ENCODE measurements at regions not wholly inside any gene's neighbourhood (a gene's known extent, or its start where the extent isn't known, plus 50 kb on each side); places are given as distances from the start of the nearest gene placed in this dataset.

DNA sequence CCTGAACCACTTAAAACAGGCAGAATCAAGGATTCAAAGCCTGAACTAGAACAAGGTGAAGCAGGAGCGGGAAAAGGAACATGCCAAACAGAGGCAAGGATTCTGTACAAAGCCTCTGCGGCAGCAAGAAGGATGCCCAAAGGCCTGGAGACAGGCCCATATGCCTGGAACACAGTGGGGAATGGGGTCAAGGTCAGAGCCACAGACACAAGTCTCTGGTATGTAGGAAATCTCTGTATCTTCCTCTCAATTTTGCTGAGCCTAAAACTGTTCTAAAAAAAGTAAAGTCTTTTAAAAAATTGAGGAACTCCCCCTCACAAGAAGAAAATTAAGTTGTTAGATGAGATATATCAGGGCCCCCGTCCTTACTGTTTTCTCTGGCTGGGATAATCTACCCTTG is 175.9 kb upstream of the GHITM start:
- intact Hi-C loops (cut with micrococcal nuclease) (no loop called here), dilution Hi-C loops (cut with MboI; ENCODE audit: extremely low pct_ligation_motif_present, low sequenced_read_pairs) (no loop called here)
- H3K79me2 ChIP-seq (ENCODE audit: control insufficient read depth, insufficient read depth, low read length): no peaks in the 10 kb centered on the region
- no peaks in the 10 kb centered on the region for H3K4me1 ChIP-seq (ENCODE audit: control insufficient read depth, extremely low read depth, insufficient read depth, low read length)
- no peak for TF ChIP-seq EZH2 (IDR thresholded peaks at IDR 0.05; ENCODE audit: borderline replicate concordance, low read depth, low read length, severe bottlenecking)
- TF ChIP-seq FOS (IDR thresholded peaks at IDR 0.05; ENCODE audit: borderline replicate concordance, insufficient read depth, low read length): no peak
- TF ChIP-seq GATA2 (IDR thresholded peaks at IDR 0.05; ENCODE audit: insufficient read depth, insufficient read length, low read depth, low read length): no peak
- TF ChIP-seq JUN (IDR thresholded peaks at IDR 0.05; ENCODE audit: borderline replicate concordance, insufficient read depth, insufficient read length, low read depth): no peak
- TF ChIP-seq POLR2A (IDR thresholded peaks at IDR 0.05; ENCODE audit: low read depth, low read length): no peak
- no peak for TF ChIP-seq MYC (IDR thresholded peaks at IDR 0.05; ENCODE audit: low read depth, low read length)
- no peak for TF ChIP-seq POLR2AphosphoS5 (IDR thresholded peaks at IDR 0.05; ENCODE audit: insufficient read depth, low read depth, low read length)
- TF ChIP-seq, protein P1, sequence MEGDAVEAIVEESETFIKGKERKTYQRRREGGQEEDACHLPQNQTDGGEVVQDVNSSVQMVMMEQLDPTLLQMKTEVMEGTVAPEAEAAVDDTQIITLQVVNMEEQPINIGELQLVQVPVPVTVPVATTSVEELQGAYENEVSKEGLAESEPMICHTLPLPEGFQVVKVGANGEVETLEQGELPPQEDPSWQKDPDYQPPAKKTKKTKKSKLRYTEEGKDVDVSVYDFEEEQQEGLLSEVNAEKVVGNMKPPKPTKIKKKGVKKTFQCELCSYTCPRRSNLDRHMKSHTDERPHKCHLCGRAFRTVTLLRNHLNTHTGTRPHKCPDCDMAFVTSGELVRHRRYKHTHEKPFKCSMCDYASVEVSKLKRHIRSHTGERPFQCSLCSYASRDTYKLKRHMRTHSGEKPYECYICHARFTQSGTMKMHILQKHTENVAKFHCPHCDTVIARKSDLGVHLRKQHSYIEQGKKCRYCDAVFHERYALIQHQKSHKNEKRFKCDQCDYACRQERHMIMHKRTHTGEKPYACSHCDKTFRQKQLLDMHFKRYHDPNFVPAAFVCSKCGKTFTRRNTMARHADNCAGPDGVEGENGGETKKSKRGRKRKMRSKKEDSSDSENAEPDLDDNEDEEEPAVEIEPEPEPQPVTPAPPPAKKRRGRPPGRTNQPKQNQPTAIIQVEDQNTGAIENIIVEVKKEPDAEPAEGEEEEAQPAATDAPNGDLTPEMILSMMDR (IDR thresholded peaks at IDR 0.05; ENCODE audit: extremely low read depth in 1 of 2, insufficient read depth in 1 of 2, low read depth in 1 of 2, low read length in 2 of 2): no peak
- TF ChIP-seq, protein P2, sequence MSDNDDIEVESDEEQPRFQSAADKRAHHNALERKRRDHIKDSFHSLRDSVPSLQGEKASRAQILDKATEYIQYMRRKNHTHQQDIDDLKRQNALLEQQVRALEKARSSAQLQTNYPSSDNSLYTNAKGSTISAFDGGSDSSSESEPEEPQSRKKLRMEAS (IDR thresholded peaks at IDR 0.05; ENCODE audit: insufficient read depth, insufficient read length): no peak
- CTCF ChIA-PET: no interaction called here
- no peak overlapping the region for H3K4me3 ChIP-seq (replicated peaks in 1 of 3; ENCODE audit: insufficient read depth in 1 of 3, low read depth in 1 of 3, low read length in 3 of 3)
- H2AFZ ChIP-seq (ENCODE audit: low read depth, low read length): no peak overlapping the region
- no peaks in the 10 kb centered on the region for H3K36me3 ChIP-seq (ENCODE audit: control insufficient read depth in 2 of 2, extremely low read depth in 1 of 2, insufficient read depth in 2 of 2, low read length in 2 of 2)
- no peaks in the 10 kb centered on the region for H3K27me3 ChIP-seq (ENCODE audit: control insufficient read depth in 2 of 2, insufficient read depth in 2 of 2, low read length in 2 of 2)
- no peaks in the 10 kb centered on the region for H3K9me1 ChIP-seq (replicated peaks; ENCODE audit: control insufficient read depth, extremely low read depth, insufficient read depth, low read length)
- no peak overlapping the region for H3K27ac ChIP-seq (ENCODE audit: insufficient read depth, low read depth, low read length)
- no peak for FAIRE-seq
- no peaks in the 10 kb centered on the region for H3K9me3 ChIP-seq (replicated peaks; ENCODE audit: control insufficient read depth, insufficient read depth, low read length)
- no peaks in the 10 kb centered on the region for H4K20me1 ChIP-seq (replicated peaks; ENCODE audit: control insufficient read depth, extremely low read depth, insufficient read depth, low read length)
- no peak for DNase-seq (ENCODE audit: low read depth, low spot score)
- no peak overlapping the region for H3K9ac ChIP-seq (replicated peaks; ENCODE audit: extremely low read depth, insufficient read depth, low read length)
- no TSS peak for BruUV-seq (replicated peaks)
- no peak overlapping the region for H3K4me2 ChIP-seq (ENCODE audit: insufficient read depth, low read length)
- POLR2A ChIA-PET: no interaction called here

Measured in endothelial cell of umbilical vein (primary cell).